Psoas muscle (tissue), 7 donors: ENCODE measurements at regions not wholly inside any gene's neighbourhood (a gene's known extent, or its start where the extent isn't known, plus 50 kb on each side); places are given as distances from the start of the nearest gene placed in this dataset.
A peak's percentile ranks its signal among the peaks of the same experiment; 100 is the strongest.

ENCODE experiments used
- ATAC-seq, 4 donors: fragments of 200-7000 bp; cut with Tn5 transposase; one replicate each; pipeline ENCODE4 v1.9.1; 2020; ENCODE audit warnings: moderate library complexity in 3 of 4, mild to moderate bottlenecking in 2 of 4
- DNase-seq, 2 donors: peaks; one replicate each; pipeline ENCODE4 v3.0.0-alpha.2; 2020
- H3K27ac ChIP-seq: fragments of 200-600 bp; one replicate; pipeline ENCODE4 v1.8.0; 2022
- H3K27me3 ChIP-seq, 3 donors: fragments of 200-600 bp in 1 of 3; one replicate each; pipeline versions ENCODE4 v1.6.1 to v1.8.0; 2013 to 2022; ENCODE audit warnings: low read length in 2 of 3, mild to moderate bottlenecking in 2 of 3, moderate library complexity in 1 of 3; ENCODE audit not compliant: insufficient read depth in 3 of 3
- H3K36me3 ChIP-seq, 2 donors: fragments of 200-600 bp in 1 of 2; one replicate each; pipeline versions ENCODE4 v1.6.1 to v1.8.0; 2013 to 2022; ENCODE audit warnings: low read depth in 1 of 2, mild to moderate bottlenecking in 1 of 2, moderate library complexity in 1 of 2; ENCODE audit not compliant: insufficient read depth in 1 of 2
- H3K4me1 ChIP-seq: fragments of 200-600 bp; one replicate; pipeline ENCODE4 v1.8.0; 2022
- H3K4me3 ChIP-seq: fragments of 200-600 bp; one replicate; pipeline ENCODE4 v1.8.0; 2022; ENCODE audit warnings: mild to moderate bottlenecking
- H3K9me3 ChIP-seq: fragments of 200-600 bp; one replicate; pipeline ENCODE4 v1.8.0; 2022
- WGBS, 3 donors: extraction: QIAGEN DNeasy Blood & Tissue Kit; methylation state at CpG; one replicate each; pipeline versions ENCODE4 v1.1.6 to v1.1.7; 2013; 5-methylcytosine and 5-hydroxymethylcytosine counted together
- intact Hi-C, 2 donors: fragments of 100-400 bp; cut with DNase I; formaldehyde crosslinking; loops; one replicate each; pipeline versions ENCODE4 v1.11.0 to v1.14.2; 2022
- TF ChIP-seq, protein P1 (sequence below): fragments of 200-600 bp; IDR thresholded peaks from one replicate; pipeline ENCODE4 v1.8.0; 2022; ENCODE audit warnings: antibody characterized with exemption
- donor health status: healthy with polysubstance abuse.
- donor health status: DM: no; HTN: no; CAD: no; lungs with moderate emphysema.
- donor health status: Bipolar disorder and iron deficiency.
- donor health status: healthy.
- donor health status: DM: yes; HTN: yes; CAD: no.
- donor health status: DM: no; HTN: no; CAD: no.
- donor health status: DM: yes; HTN: yes; CAD: no.

DNA sequence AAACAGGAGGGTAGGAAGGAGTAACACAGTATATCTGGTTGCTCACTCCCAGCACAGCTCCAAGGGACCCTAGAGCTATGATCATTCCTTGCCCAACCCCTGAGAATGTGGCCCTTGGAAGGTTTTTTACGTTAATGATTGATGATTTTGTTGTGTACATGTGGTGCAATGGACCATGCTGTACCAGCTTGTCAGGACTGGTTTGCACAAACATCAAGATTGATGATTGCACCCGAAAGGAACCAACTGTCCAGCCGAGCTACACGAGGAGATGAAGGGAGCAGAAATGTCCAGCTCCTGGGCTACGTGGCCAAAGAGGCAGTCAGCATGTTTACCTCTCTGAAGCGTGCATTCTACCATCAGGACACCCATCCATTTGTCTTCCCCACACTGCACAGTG is 83.2 kb upstream of the USP9X start:
- intact Hi-C loops, result no loop called here
- TF ChIP-seq, protein P1, sequence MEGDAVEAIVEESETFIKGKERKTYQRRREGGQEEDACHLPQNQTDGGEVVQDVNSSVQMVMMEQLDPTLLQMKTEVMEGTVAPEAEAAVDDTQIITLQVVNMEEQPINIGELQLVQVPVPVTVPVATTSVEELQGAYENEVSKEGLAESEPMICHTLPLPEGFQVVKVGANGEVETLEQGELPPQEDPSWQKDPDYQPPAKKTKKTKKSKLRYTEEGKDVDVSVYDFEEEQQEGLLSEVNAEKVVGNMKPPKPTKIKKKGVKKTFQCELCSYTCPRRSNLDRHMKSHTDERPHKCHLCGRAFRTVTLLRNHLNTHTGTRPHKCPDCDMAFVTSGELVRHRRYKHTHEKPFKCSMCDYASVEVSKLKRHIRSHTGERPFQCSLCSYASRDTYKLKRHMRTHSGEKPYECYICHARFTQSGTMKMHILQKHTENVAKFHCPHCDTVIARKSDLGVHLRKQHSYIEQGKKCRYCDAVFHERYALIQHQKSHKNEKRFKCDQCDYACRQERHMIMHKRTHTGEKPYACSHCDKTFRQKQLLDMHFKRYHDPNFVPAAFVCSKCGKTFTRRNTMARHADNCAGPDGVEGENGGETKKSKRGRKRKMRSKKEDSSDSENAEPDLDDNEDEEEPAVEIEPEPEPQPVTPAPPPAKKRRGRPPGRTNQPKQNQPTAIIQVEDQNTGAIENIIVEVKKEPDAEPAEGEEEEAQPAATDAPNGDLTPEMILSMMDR, result no peak
- Histone ChIP-seq H3K4me3 (no peak overlapping the region), H3K36me3 (no peaks in the 10 kb centered on the region), H3K4me1 (no peaks in the 10 kb centered on the region), H3K9me3 (no peaks in the 10 kb centered on the region), H3K27ac (no peak overlapping the region), H3K27me3 (peaks cover 0 to 24% (median 0%) of the 10 kb centered on the region in 3 donors)
- ATAC-seq (no peak), DNase-seq (no peak)
- 71 to 81% (median 80%) methylated on average over 6 of the region's 6 CpGs for WGBS, 3 donors

DNA sequence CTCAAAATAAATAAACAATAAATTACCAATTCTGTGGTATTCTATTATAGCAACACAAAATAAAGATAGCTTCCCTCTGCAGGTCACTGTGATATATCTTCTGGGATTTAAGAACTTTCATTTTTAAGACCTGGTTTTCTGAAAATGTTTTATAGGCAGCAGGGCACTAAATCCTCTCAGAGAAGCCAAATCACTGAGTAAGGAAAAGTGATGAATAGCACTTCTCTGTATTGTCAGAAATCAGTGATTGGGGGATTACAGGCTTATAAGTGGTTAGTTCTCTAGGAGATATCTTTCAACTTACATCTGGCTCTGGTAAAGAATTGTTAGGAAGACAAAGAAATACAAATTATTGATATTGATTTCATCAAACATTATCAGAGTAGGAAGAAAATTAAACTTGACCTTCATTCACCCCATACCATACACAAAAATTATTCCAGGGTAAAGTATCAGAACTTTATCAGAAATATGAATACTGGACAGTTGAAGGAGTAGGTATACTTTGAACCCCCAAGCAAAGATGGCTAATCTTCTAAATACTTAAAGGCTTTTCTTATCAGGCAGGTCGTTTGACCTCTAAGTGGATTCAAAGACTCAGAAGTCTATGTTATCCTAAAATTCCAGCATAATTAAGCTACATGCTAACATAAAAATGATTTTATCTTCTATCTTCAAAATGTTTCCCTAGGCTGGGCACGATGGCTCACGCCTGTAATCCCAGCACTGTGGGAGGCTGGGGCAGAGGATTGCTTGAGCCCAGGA is 81.6 kb upstream of the USP9X start:
- no peaks in the 10 kb centered on the region for H3K36me3 ChIP-seq
- intact Hi-C loops, result no loop called here
- H3K9me3 ChIP-seq, result no peaks in the 10 kb centered on the region
- WGBS, 3 donors, result 80 to 94% (median 86%) methylated on average over 3 of the region's 3 CpGs
- H3K27me3 ChIP-seq, result peaks cover 0 to 34% (median 0%) of the 10 kb centered on the region in 3 donors
- TF ChIP-seq, protein P1, result no peak
- H3K4me1 ChIP-seq, result no peaks in the 10 kb centered on the region
- no peak for DNase-seq
- H3K4me3 ChIP-seq, result no peak overlapping the region
- ATAC-seq, result no peak
- H3K27ac ChIP-seq, result no peak overlapping the region

DNA sequence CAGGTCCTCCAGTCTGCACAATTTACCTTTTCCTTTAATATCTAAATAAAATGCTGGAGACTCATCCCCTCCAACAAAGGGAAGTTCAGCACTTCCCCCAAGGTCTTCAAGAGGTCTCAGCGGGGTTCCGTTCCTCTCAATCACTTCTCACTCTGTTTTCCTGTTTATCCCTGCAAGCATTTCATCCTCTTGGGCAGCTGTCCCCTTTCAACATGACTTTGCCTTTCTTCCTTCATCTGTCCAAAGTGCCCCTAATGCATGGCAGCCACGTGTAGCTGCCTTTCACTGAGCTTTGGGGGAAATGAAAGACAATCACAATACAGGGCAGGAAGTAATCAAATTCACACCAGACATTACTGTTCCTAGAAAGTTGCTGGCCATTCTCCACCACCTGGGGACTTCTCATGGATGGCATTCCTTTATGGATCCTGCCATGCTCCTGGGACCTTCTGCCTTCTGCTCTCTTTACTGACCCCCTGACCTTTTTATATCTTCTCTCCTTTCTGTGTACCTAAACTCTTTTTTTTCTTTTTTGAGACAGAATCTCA is 79.7 kb upstream of the USP9X start:
- intact Hi-C loops, result loop anchor here in 1 of 2 donors (1.0 kb wide), 1 partner anchor 41 kb away; no protein-coding TSS in a partner anchor
- Histone ChIP-seq H3K36me3 (no peaks in the 10 kb centered on the region), H3K27ac (no peak overlapping the region), H3K4me3 (no peak overlapping the region), H3K27me3 (peaks cover 0 to 34% (median 0%) of the 10 kb centered on the region in 3 donors), H3K9me3 (no peaks in the 10 kb centered on the region), H3K4me1 (no peaks in the 10 kb centered on the region)
- ATAC-seq (no peak), DNase-seq (no peak)
- TF ChIP-seq, protein P1, result no peak
- 31 to 40% (median 36%) methylated on average over 3 of the region's 3 CpGs for WGBS, 3 donors

DNA sequence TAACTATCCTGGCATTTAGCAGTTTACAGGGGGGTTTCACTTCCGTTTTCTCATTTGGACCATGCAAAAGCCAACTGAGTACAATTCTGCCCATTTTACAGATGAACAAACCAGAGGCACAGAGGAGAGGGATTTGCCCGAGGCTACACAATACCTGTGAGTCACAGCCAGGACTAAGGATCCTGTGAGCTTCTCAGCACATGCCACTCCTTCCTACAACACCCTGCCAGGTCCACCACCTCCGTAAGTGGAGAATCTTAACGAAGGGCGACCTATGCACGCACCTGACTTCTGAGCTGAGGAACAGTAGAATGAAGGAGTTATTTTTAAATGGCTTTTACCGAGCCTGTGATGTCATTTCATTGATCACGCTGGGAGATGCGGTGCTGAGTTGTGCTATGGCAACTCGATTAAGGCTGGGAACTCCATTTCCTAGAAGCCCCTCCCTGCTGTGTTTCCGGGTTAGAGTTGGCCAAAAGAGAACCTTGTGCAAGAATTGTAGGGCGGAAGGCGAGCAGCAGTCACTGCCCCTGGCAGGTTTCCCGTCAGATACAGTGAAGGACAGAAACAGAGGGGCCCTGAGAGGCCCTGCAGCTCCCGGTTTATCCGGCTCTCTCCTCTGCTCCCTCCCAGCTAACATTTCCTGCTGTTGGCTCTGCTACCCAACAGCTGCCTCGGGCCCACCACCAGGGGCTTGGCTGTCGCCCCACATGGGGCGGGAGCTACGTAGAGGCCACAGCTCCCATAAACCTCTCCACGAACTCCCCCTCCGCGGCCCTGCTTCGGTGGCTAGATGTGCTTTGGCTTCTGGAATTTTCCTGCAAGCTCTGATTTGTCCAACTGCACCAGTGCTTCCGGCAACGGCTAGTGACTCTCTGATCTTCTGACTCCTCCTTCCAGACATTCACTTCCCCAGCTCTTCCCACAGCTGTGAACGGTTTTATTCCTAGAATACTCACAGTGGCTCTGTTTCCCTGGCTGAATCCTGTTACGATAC is 75.1 kb upstream of the USP9X start:
- Histone ChIP-seq H3K36me3 (no peaks in the 10 kb centered on the region), H3K27ac (peak overlapping the region; percentile 83), H3K4me1 (peaks cover 6% of the 10 kb centered on the region), H3K9me3 (no peaks in the 10 kb centered on the region), H3K27me3 (peaks cover 0 to 26% (median 0%) of the 10 kb centered on the region in 3 donors), H3K4me3 (peak overlapping the region; percentile 53)
- 2 to 17% (median 6%) methylated on average over 18 to 28 of the region's 28 CpGs for WGBS, 3 donors
- TF ChIP-seq, protein P1, result peak; percentile 24
- DNase-seq (peak; percentile 73 to 83), ATAC-seq (peak; percentile 86 to 92 (median 90))
- intact Hi-C loops, result loop anchor here (2.0 to 5.0 kb wide), 2 partner anchors 72 to 73 kb away; no protein-coding TSS in a partner anchor
